ENCODE measurements at regions not wholly inside any gene's neighbourhood (a gene's known extent, or its start where the extent isn't known, plus 50 kb on each side); places are given as distances from the start of the nearest gene placed in this dataset.

GRCh38 chr4:123606946-123607542 is 210.4 kb downstream of the SPRY1 start:
- no peak for TF ChIP-seq CTCF (IDR thresholded peaks at IDR 0.05)
- Histone ChIP-seq H3K9me3 (no peaks in the 10 kb centered on the region), H3K36me3 (no peaks in the 10 kb centered on the region), H3K4me1 (peaks cover 0 to 21% (median 0%) of the 10 kb centered on the region in 9 donors), H3K4me3 (no peak overlapping the region), H3K27ac (peak overlapping the region in 1 of 10 donors; percentile 57), H3K27me3 (peaks cover 0 to 4% (median 0%) of the 10 kb centered on the region in 7 donors)
- DNase-seq, result no peak
- 84 to 88% methylated on average over 3 of the region's 3 CpGs for WGBS, 2 donors
- intact Hi-C loops (cut with DNase I), result no loop called here
- peak in 2 of 8 donors; percentile 27 to 62 for ATAC-seq

- no peaks in the 10 kb centered on the region for H3K9me3 ChIP-seq
- ATAC-seq (no peak), DNase-seq (no peak)
- no peak overlapping the region for H3K27ac ChIP-seq
- H3K27me3 ChIP-seq, result peaks cover 0 to 4% (median 0%) of the 10 kb centered on the region in 7 donors
- no peaks in the 10 kb centered on the region for H3K36me3 ChIP-seq
- no peak for TF ChIP-seq CTCF (IDR thresholded peaks at IDR 0.05)
- 74 to 89% methylated on average over 1 of the region's 1 CpG for WGBS, 2 donors
- H3K4me1 ChIP-seq, result peaks cover 0 to 17% (median 0%) of the 10 kb centered on the region in 9 donors
- intact Hi-C loops (cut with DNase I), result no loop called here
- H3K4me3 ChIP-seq, result no peak overlapping the region
Observed at GRCh38 chr4:123609829-123610228, 213.2 kb downstream of the SPRY1 start.

- Histone ChIP-seq H3K4me3 (no peak overlapping the region), H3K4me1 (peaks cover 0 to 23% (median 18%) of the 10 kb centered on the region in 9 donors), H3K27me3 (peaks cover 0 to 4% (median 0%) of the 10 kb centered on the region in 7 donors), H3K9me3 (no peaks in the 10 kb centered on the region), H3K36me3 (no peaks in the 10 kb centered on the region), H3K27ac (no peak overlapping the region)
- ATAC-seq (no peak), DNase-seq (no peak)
- intact Hi-C loops (cut with DNase I), result no loop called here
- no peak for TF ChIP-seq CTCF (IDR thresholded peaks at IDR 0.05)
- 97% methylated on average over 9 of the region's 9 CpGs for WGBS, 2 donors
Observed at GRCh38 chr4:123613586-123614344, 217.2 kb downstream of the SPRY1 start.

GRCh38 chr4:123615901-123616300 is 219.3 kb downstream of the SPRY1 start:
- DNase-seq (no peak), ATAC-seq (no peak)
- no peak for TF ChIP-seq CTCF (IDR thresholded peaks at IDR 0.05)
- Histone ChIP-seq H3K9me3 (no peaks in the 10 kb centered on the region), H3K27me3 (no peaks in the 10 kb centered on the region), H3K4me1 (peaks cover 3 to 35% (median 25%) of the 10 kb centered on the region in 9 donors), H3K36me3 (no peaks in the 10 kb centered on the region), H3K27ac (peak overlapping the region in 4 of 10 donors; percentile 63 to 71 (median 65)), H3K4me3 (no peak overlapping the region)
- intact Hi-C loops (cut with DNase I), result no loop called here
- WGBS, 2 donors, result 90 to 95% methylated on average over 2 of the region's 2 CpGs
